ENCODE measurements at regions not wholly inside any gene's neighbourhood (a gene's known extent, or its start where the extent isn't known, plus 50 kb on each side); places are given as distances from the start of the nearest gene placed in this dataset.

- no peak overlapping the region for H3K56ac ChIP-seq (ENCODE audit: extremely low read depth, insufficient read depth, low read length)
- H2BK20ac ChIP-seq (ENCODE audit: low read depth, low read length), result no peak overlapping the region
- no peak overlapping the region for H2AK9ac ChIP-seq (replicated peaks; ENCODE audit: low read depth, low read length, poor library complexity)
- no peaks in the 10 kb centered on the region for H3K36me3 ChIP-seq (ENCODE audit: control insufficient read depth, insufficient read depth, low read length)
- no peak overlapping the region for H3K9ac ChIP-seq (ENCODE audit: low read depth, low read length)
- dilution Hi-C loops (cut with HindIII; ENCODE audit: low sequenced_read_pairs, unreplicated experiment) (no loop called here), intact Hi-C loops (cut with micrococcal nuclease) (no loop called here), in situ Hi-C loops (cut with MboI; ENCODE audit: low sequenced_read_pairs) (no loop called here)
- no peak overlapping the region for H4K8ac ChIP-seq (ENCODE audit: low read depth in 2 of 2, low read length in 2 of 2)
- WGBS, 2 experiments (ENCODE audit: extremely low coverage in 2 of 2, insufficient read length in 1 of 2), result 68% methylated on average over 2 of the region's 4 CpGs; no CpG with 5 or more reads in 1 of the 2 experiments
- no peaks in the 10 kb centered on the region for H3K9me3 ChIP-seq (ENCODE audit: control insufficient read depth, insufficient read depth, low read length)
- ATAC-seq (ENCODE audit: low read depth) (no peak), DNase-seq (no peak)
- TF ChIP-seq USF2 (IDR thresholded peaks at IDR 0.05; ENCODE audit: low read depth, low read length) (no peak), MAFK (IDR thresholded peaks at IDR 0.05; ENCODE audit: low read depth, low read length) (no peak), POLR2A (IDR thresholded peaks at IDR 0.05; ENCODE audit: low read depth, low read length) (no peak), RCOR1 (IDR thresholded peaks at IDR 0.05; ENCODE audit: insufficient replicate concordance, low read length) (no peak), NFE2L2 (IDR thresholded peaks at IDR 0.05; ENCODE audit: low read depth, low read length) (no peak), BHLHE40 (IDR thresholded peaks at IDR 0.05; ENCODE audit: low read depth, low read length) (no peak), FOS (IDR thresholded peaks at IDR 0.05; ENCODE audit: low read depth, low read length) (no peak), CTCF (conservative IDR thresholded peaks at IDR 0.05; ENCODE audit: low read depth, low read length) (no peak), CHD1 (IDR thresholded peaks at IDR 0.05; ENCODE audit: low read depth, low read length) (no peak), SMC3 (IDR thresholded peaks at IDR 0.05; ENCODE audit: low read depth, low read length) (no peak), MAZ (IDR thresholded peaks at IDR 0.05; ENCODE audit: borderline replicate concordance, low read depth, low read length) (no peak), MXI1 (IDR thresholded peaks at IDR 0.05; ENCODE audit: borderline replicate concordance, low read depth, low read length) (no peak)
- no TSS peak for BruUV-seq (replicated peaks)
- CTCF ChIA-PET, result no interaction called here
- no peaks in the 10 kb centered on the region for H3K4me1 ChIP-seq (ENCODE audit: control insufficient read depth, insufficient read depth, low read length)
- H3K9me1 ChIP-seq (ENCODE audit: insufficient read depth, low read length), result no peaks in the 10 kb centered on the region
- H2AK5ac ChIP-seq (ENCODE audit: low read depth, low read length), result no peak overlapping the region
- no peak overlapping the region for H4K5ac ChIP-seq (ENCODE audit: low read depth, low read length)
- H3K27me3 ChIP-seq (ENCODE audit: control insufficient read depth, insufficient read depth, low read length), result no peaks in the 10 kb centered on the region
- no peak overlapping the region for H3K14ac ChIP-seq (replicated peaks; ENCODE audit: low read depth, low read length)
- no peak overlapping the region for H3K4me2 ChIP-seq (ENCODE audit: low read depth, low read length)
- no peak overlapping the region for H2AFZ ChIP-seq (replicated peaks; ENCODE audit: low read length, poor library complexity)
- no peak overlapping the region for H2BK120ac ChIP-seq (ENCODE audit: low read depth, low read length)
- POLR2A ChIA-PET (ENCODE audit: unreplicated experiment), result no interaction called here
- no peak overlapping the region for H3K18ac ChIP-seq (ENCODE audit: low read depth, low read length)
- no peaks in the 10 kb centered on the region for H3K79me1 ChIP-seq (ENCODE audit: low read depth in 1 of 2, low read length in 2 of 2)
- no peak overlapping the region for H3K27ac ChIP-seq (ENCODE audit: insufficient read depth, low read length)
- H3K4ac ChIP-seq (ENCODE audit: low read depth, low read length), result no peak overlapping the region
- no peak overlapping the region for H3K23ac ChIP-seq (ENCODE audit: low read depth, low read length)
- no peak overlapping the region for H2BK15ac ChIP-seq (ENCODE audit: low read depth, low read length)
- no peaks in the 10 kb centered on the region for H4K20me1 ChIP-seq (ENCODE audit: insufficient read depth, low read length)
- H2BK5ac ChIP-seq (ENCODE audit: low read depth, low read length, poor library complexity, severe bottlenecking), result no peak overlapping the region
- no peak overlapping the region for H4K91ac ChIP-seq (ENCODE audit: insufficient read depth, low read depth, low read length)
- H3K4me3 ChIP-seq (ENCODE audit: insufficient read depth, low read depth, low read length), result no peak overlapping the region
Observed at GRCh38 chr6:23370051-23370450, 756.0 kb upstream of the NRSN1 start.
